GM18870 (cell line): ENCODE measurements at regions not wholly inside any gene's neighbourhood (a gene's known extent, or its start where the extent isn't known, plus 50 kb on each side); places are given as distances from the start of the nearest gene placed in this dataset.
"Not testable (repeated sequence)": the region's sequence is repeated elsewhere in the genome, so short reads cannot be mapped to it uniquely, and the experiment has no call there.

Source experiments
- ATAC-seq: cut with Tn5 transposase; IDR thresholded peaks from one replicate; pipeline ENCODE4 v1.9.1; 2021; ENCODE audit warnings: moderate library complexity; ENCODE audit not compliant: unreplicated experiment

- no peak for ATAC-seq
These were observed 266.2 kb downstream of the KTN1 start for GRCh38 chr14:55845963-55846825.

DNA sequence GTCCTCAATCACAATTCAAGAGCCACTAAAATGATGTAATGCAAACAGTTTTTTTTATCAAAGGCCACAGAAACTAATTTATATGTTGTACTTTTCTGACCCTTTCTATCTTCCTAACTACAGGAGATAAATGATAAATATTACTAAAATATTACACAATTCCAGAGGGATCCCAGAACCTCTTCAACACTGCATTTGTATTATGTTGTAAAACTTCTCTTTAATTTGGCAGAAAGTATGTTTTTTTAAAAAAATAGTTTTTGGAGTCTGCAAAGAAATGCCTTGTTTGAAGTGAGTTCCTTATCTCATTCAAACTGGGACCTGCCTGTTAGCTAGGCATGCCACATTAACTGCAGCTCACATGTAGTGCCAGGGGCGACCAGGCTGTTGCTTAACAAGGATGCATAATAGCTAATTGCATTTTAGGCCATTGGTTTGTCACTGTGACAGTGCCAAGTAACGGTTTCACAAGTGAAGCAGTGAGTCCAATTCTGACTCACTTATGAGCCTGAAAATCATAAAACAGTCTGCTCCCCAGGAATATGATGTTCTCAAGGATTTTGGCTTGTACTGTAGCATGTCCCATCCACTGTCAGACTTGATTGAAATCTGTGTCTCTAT, 266.9 kb downstream of the KTN1 start:
- ATAC-seq, result no peak

DNA sequence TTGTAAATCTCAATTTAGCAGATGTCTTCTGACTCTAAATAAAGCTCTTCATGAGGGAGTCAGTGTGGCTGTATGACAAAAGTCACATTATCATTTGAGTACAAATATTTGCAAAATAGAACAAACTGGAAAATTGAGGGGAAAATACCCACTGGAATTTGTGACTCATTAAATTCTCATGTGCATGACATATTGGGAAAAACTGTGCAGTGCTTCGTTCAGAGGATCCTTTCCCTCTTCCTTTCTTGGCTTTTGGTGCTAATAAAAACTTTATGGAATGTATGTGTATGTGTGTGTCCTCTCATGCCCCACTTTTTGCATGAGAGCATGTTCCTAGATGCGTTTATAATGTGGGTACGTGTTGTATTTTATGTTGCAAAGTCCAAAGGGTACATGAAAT, 267.8 kb downstream of the KTN1 start:
- ATAC-seq, result no peak

DNA sequence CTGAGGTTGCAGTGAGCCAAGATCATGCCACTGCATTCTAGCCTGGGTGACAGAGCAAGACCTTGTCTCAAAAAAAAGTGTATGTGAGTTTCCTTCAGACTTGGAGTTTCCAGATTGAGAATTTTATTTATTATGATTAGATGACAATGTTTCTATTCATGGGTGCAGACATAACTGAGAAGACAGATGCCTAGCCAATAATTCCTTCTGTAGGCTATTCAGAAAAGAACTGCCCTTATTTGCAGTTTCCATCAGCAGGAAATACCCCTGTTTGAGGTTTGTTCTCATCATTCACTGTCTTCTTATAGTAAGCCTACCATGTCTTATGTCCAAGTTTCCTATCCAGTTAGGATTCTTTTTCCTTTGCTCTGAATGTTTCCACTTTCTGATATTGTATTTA, 269.0 kb downstream of the KTN1 start:
- ATAC-seq, result no peak

- ATAC-seq, result no peak
These were observed 268.4 kb upstream of the PELI2 start for GRCh38 chr14:55849833-55850232.

GRCh38 chr14:55850825-55851241, 267.4 kb upstream of the PELI2 start:
- no peak for ATAC-seq

DNA sequence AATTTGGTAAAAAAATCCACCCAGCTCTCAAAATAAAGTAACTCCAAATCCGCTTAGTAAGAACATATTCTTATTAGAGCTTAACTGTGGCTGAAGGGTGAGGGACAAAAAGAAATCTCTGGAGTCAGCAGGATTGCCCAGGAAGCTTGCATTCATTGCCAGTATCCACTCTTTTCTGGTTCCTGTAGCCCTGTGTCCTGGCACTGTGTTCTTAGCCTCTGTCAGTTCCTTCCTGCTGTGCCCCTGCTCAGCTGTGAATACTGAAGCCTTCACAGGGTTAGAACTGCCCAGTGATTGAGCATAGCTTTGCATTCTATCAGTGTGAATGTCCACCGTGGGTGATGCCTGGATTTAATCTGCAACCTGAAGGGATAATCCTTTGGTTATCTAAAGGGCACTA, 266.9 kb upstream of the PELI2 start:
- no peak for ATAC-seq

DNA sequence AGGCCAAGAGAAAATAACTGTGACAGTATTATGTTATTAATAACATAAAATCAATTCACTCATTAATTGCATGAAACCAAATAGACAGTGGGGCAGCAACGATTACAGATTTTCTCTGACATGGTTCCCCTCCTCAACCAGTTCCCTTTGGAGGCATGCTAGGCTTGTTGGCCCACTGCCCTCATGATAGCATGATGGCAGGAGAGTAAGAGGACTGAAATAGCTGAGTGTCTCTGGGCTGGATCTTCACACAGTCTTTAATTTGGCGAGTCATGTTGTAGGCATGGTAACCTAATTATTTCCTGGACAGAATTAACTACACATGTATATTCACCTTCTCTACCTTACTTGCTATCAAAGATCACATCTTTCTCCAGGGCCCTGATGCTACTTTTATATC, 266.2 kb upstream of the PELI2 start:
- no peak for ATAC-seq

GRCh38 chr14:55855751-55856150, 262.5 kb upstream of the PELI2 start:
- ATAC-seq, result no peak

DNA sequence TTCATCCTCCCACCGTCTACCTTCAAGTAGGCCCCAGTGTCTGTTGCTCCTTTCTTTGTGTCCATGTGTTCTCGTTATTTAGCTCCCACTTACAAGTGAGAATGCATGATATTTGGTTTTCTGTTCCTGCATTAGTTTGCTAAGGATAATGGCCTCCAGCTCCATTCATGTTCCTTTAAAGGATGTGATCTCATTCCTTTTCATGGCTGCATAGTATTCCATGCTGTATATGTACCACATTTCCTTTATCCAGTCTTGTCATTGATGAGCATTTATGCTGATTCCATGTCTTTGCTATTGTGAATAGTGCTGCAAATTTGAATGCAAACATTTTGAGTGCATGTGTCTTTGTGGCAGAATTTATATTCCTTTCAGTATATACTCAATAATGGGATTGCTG, 259.6 kb upstream of the PELI2 start:
- no peak for ATAC-seq

DNA sequence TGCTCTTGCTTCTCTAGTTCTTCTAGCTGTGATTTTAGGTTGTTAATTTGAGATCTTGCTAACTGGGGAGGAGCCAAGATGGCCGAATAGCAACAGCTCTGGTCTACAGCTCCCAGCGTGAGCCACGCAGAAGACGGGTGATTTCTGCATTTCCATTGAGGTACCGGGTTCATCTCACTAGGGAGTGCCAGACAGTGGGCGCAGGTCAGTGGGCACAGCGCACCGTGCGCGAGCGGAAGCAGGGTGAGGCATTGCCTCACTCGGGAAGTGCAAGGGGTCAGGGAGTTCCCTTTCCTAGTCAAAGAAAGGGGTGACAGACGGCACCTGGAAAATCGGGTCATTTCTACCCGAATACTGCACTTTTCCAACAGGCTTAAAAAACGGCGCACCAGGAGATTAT, 256.6 kb upstream of the PELI2 start:
- ATAC-seq, result not testable (repeated sequence)

GRCh38 chr14:55864890-55865655, 253.1 kb upstream of the PELI2 start:
- ATAC-seq, result no peak

- no peak for ATAC-seq
These were observed 250.9 kb upstream of the PELI2 start for GRCh38 chr14:55867311-55867710.

DNA sequence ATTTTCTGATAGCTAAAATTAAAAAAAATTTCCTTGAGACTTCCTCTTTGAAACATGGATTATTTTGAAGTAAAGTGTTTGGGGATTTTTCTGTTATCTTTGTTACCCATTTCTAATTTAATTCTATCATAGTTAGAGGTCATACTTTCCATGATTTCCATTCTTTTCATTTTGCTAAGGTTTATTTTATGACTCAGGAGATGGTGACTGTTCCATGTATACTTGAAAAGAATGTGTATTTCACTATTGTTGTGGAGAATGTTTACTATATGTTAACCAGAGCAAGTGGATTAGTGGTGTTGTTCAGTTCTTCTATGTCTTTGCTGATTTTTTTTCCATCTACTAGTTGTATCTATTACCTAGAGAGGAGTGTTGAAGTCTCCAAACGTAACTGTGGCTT, 250.5 kb upstream of the PELI2 start:
- no peak for ATAC-seq

DNA sequence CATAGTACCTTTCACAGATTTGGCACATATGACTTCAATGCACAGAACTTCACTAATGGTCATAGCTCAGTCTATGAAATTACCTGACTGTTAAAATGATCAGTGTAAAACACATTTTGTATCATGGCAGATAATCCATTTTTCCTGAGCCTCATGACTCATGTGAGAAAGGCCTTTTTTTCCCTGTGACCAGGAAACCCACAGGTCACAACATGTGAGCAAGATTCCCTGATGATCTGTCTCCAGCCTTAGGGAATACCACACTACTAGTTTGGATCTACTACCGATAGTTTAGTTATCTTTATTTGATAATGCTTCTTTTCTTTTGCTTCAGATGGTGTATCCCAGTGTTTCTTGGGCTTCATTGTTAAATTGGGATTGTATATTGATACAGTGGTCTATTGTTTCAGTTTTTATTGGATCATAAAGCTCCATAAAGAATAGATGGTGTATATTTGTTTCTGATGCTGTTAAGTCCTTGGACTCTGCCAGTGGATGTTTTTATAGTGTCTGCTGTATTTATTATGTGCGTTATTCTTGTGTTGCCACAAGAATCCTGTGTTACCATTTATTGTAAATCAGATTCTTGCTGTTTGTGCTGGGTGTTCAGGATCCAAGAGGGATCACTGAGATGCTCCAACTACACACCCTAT, 248.7 kb upstream of the PELI2 start:
- no peak for ATAC-seq

DNA sequence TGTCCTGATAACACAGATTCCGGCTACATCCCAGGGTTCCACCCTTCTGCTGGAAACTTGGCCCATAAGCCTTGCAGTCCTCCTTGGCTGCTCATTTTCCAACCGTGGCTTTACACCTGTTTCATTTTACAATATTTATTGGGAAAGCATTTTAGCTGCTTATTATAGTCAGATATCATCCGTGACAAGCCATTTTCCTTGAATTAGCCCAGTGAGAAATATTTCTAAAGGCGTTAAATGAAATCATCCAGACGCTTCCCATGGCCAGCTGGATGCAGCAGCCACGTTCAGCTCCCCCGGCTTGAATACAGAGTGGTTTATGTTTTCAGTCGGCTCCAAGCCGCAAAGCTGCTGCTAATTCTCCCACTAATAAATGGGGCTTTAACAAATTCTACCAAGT, 245.0 kb upstream of the PELI2 start:
- ATAC-seq, result no peak

- no peak for ATAC-seq
These were observed 243.4 kb upstream of the PELI2 start for GRCh38 chr14:55874785-55875184.

DNA sequence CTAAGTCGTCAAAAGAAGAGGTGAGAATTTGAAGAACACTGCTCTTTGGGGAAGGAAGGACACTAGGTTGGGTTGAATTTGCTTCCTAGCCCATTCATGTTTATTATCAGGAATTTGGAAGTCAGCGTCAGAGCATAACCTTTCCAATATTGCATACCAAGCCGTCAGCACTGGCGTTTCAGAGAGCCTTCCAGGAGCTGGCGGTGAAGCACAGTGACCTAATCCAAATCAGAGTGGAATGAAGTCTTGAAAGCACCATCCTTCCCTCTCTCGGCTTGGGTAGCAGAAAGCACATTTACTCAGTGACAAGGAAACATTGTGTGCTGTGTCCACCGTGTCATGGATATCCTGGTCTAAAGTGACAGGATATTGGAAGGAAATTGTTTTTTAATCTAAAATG, 240.3 kb upstream of the PELI2 start:
- no peak for ATAC-seq

GRCh38 chr14:55881577-55882241, 236.5 kb upstream of the PELI2 start:
- ATAC-seq, result no peak

- no peak for ATAC-seq
These were observed 233.4 kb upstream of the PELI2 start for GRCh38 chr14:55884819-55885218.

- no peak for ATAC-seq
These were observed 229.1 kb upstream of the PELI2 start for GRCh38 chr14:55889124-55889523.
